ENCODE measurements at regions not wholly inside any gene's neighbourhood (a gene's known extent, or its start where the extent isn't known, plus 50 kb on each side); places are given as distances from the start of the nearest gene placed in this dataset.

GRCh38 chr15:47552978-47553608 lies 164.2 kb upstream of the SEMA6D start:
- H3K36me3 ChIP-seq (replicated peaks in 1 of 2), result no peaks in the 10 kb centered on the region
- no peaks in the 10 kb centered on the region for H3K4me1 ChIP-seq (replicated peaks in 1 of 2)
- no peak overlapping the region for H3K4me3 ChIP-seq
- H3K27ac ChIP-seq, result no peak overlapping the region
- DNase-seq, result no peak
- no peak for TF ChIP-seq CTCF (IDR thresholded peaks at IDR 0.05)
- TF ChIP-seq POLR2A (IDR thresholded peaks at IDR 0.05), result no peak
- intact Hi-C loops (cut with DNase I), result no loop called here
- H3K27me3 ChIP-seq, result no peaks in the 10 kb centered on the region
- WGBS, 4 donors, result 84 to 90% (median 87%) methylated on average over 10 of the region's 10 CpGs
- H3K9me3 ChIP-seq (replicated peaks in 1 of 3), result no peaks in the 10 kb centered on the region

GRCh38 chr15:47553947-47554346 lies 163.4 kb upstream of the SEMA6D start:
- no peak for DNase-seq
- H3K27me3 ChIP-seq, result no peaks in the 10 kb centered on the region
- WGBS, 4 donors, result 40 to 80% (median 64%) methylated on average over 1 of the region's 1 CpG
- H3K36me3 ChIP-seq (replicated peaks in 1 of 2), result no peaks in the 10 kb centered on the region
- H3K9me3 ChIP-seq (replicated peaks in 1 of 3), result no peaks in the 10 kb centered on the region
- intact Hi-C loops (cut with DNase I), result no loop called here
- no peak overlapping the region for H3K4me3 ChIP-seq
- TF ChIP-seq POLR2A (IDR thresholded peaks at IDR 0.05) (no peak), CTCF (IDR thresholded peaks at IDR 0.05) (no peak)
- no peak overlapping the region for H3K27ac ChIP-seq
- no peaks in the 10 kb centered on the region for H3K4me1 ChIP-seq (replicated peaks in 1 of 2)

- Histone ChIP-seq H3K27ac (no peak overlapping the region), H3K36me3 (replicated peaks in 1 of 2) (no peaks in the 10 kb centered on the region), H3K4me3 (no peak overlapping the region), H3K27me3 (no peaks in the 10 kb centered on the region), H3K4me1 (replicated peaks in 1 of 2) (no peaks in the 10 kb centered on the region), H3K9me3 (replicated peaks in 1 of 3) (peaks cover 0 to 7% (median 0%) of the 10 kb centered on the region in 3 donors)
- intact Hi-C loops (cut with DNase I), result no loop called here
- TF ChIP-seq POLR2A (IDR thresholded peaks at IDR 0.05), result no peak
- TF ChIP-seq CTCF (IDR thresholded peaks at IDR 0.05), result no peak
- 68 to 77% (median 72%) methylated on average over 1 of the region's 1 CpG for WGBS, 4 donors
- no peak for DNase-seq
Measured at GRCh38 chr15:47561102-47561501, 156.2 kb upstream of the SEMA6D start.

GRCh38 chr15:47565949-47566348 lies 151.4 kb upstream of the SEMA6D start:
- H3K4me1 ChIP-seq (replicated peaks in 1 of 2), result no peaks in the 10 kb centered on the region
- no peak overlapping the region for H3K4me3 ChIP-seq
- WGBS, 4 donors, result 68 to 90% (median 81%) methylated on average over 3 of the region's 3 CpGs
- peaks cover 0 to 3% (median 0%) of the 10 kb centered on the region in 3 donors for H3K9me3 ChIP-seq (replicated peaks in 1 of 3)
- H3K27ac ChIP-seq, result no peak overlapping the region
- TF ChIP-seq CTCF (IDR thresholded peaks at IDR 0.05) (no peak), POLR2A (IDR thresholded peaks at IDR 0.05) (no peak)
- intact Hi-C loops (cut with DNase I), result no loop called here
- H3K36me3 ChIP-seq (replicated peaks in 1 of 2), result no peaks in the 10 kb centered on the region
- DNase-seq, result no peak
- no peaks in the 10 kb centered on the region for H3K27me3 ChIP-seq

All from adrenal gland (tissue), 9 donors.